Tibial artery (tissue), 4 donors: ENCODE measurements at regions not wholly inside any gene's neighbourhood (a gene's known extent, or its start where the extent isn't known, plus 50 kb on each side); places are given as distances from the start of the nearest gene placed in this dataset.

ENCODE experiments used
- DNase-seq, 2 donors: peaks; one replicate each; pipeline ENCODE4 v3.0.0-alpha.2; 2019
- H3K27ac ChIP-seq, 2 donors: fragments of 200-600 bp; sonication (generic) in 1 of 2; 1 replicate in 1 of 2; 2 replicates in 1 of 2; pipeline ENCODE4 v1.5.1; 2018 to 2019; ENCODE audit warnings: mild to moderate bottlenecking in 1 of 2
- H3K27me3 ChIP-seq, 2 donors: fragments of 200-600 bp; sonication (generic) in 1 of 2; one replicate each; pipeline versions ENCODE4 v1.5.1 to v1.6.0; 2016 to 2019
- H3K36me3 ChIP-seq, 3 donors: fragments of 200-600 bp; sonication (generic) in 2 of 3; one replicate each; pipeline ENCODE4 v1.5.1; 2016 to 2019; ENCODE audit warnings: mild to moderate bottlenecking in 2 of 3
- H3K4me1 ChIP-seq, 4 donors: fragments of 200-600 bp; sonication (generic) in 2 of 4; 1 replicate in 3 of 4; 2 replicates in 1 of 4; pipeline ENCODE4 v1.5.1; 2016 to 2019
- H3K4me3 ChIP-seq, 2 donors: fragments of 200-600 bp; sonication (generic) in 1 of 2; 1 replicate in 1 of 2; 2 replicates in 1 of 2; pipeline ENCODE4 v1.5.1; 2018 to 2019; ENCODE audit warnings: mild to moderate bottlenecking in 2 of 2
- H3K9me3 ChIP-seq, 3 donors: fragments of 200-600 bp; sonication (generic) in 1 of 3; one replicate each; pipeline ENCODE4 v1.5.1; 2016 to 2019
- CTCF ChIP-seq, 2 experiments: fragments of 200-600 bp in 1 of 2; fragments of 450-650 bp in 1 of 2; IDR thresholded peaks; one replicate each; pipeline ENCODE4 v1.5.1; 2017 to 2019; ENCODE audit warnings: antibody characterized with exemption in 2 of 2, mild to moderate bottlenecking in 1 of 2, moderate library complexity in 1 of 2
- intact Hi-C: fragments of 100-400 bp; cut with DNase I; formaldehyde crosslinking; loops from one replicate; pipeline ENCODE4 v1.15.0; 2023; ENCODE audit warnings: low total_unique reads

DNA sequence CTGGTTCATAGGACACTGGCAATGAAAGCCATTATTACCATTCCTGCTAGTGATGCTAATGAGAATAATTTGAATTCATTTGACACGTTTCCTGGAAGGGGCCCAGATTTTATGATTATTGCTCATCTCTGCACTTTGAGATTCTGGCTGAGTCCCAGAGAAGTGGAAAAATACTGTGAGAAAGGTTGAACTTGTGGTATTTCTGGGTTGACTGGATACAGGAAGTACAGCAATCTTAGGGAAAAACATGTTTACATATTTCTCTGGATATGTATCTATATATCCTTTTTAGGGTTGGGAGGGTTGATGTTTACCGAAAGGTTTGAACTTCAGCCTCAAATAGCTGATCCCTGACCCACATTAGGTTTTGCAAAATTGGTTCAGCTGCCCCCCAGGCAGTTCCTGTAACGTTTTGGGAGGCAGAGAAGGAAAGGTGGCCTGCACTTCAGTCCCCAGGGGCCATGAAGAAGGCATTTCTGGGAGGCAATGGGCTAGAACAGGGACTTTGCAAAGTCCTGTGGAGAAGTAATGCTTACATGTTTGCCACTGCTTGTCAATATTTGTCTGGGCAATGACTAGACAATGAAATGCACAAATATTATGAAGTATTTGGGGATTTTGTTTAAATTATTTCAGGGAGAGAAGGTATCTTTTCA is 253.7 kb upstream of the PITRM1 start:
- H3K36me3 ChIP-seq: no peaks in the 10 kb centered on the region
- peak overlapping the region in 1 of 2 donors; percentile 36 for H3K27ac ChIP-seq
- H3K4me3 ChIP-seq: no peak overlapping the region
- intact Hi-C loops: no loop called here
- no peaks in the 10 kb centered on the region for H3K9me3 ChIP-seq
- no peak for TF ChIP-seq CTCF (IDR thresholded peaks at IDR 0.05)
- H3K27me3 ChIP-seq: no peaks in the 10 kb centered on the region
- peaks cover 0 to 14% (median 9%) of the 10 kb centered on the region in 4 donors for H3K4me1 ChIP-seq
- DNase-seq: no peak

- no peak for DNase-seq
These were observed 253.1 kb upstream of the PITRM1 start for GRCh38 chr10:3425716-3426115.

DNA sequence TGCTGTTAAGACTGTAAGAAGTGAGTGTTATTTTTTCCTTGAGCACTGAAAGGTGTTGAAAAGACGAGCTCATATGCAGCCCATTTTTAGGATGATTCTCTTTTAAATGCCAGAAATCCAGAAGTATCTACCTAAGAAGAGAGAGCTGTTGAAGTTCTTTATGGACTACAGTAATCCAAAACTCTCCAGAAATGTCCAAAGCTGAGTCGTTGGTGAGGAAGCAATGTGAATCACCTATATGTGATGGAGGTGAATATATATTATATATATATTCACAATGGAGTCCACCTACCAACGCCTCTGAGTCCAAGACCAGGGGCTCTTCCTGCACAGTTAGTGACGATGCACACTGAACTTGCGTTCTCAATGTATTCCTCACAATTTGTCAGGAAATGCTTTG is 252.7 kb upstream of the PITRM1 start:
- intact Hi-C loops: no loop called here
- H3K36me3 ChIP-seq: no peaks in the 10 kb centered on the region
- no peaks in the 10 kb centered on the region for H3K27me3 ChIP-seq
- no peak for DNase-seq
- no peak overlapping the region for H3K4me3 ChIP-seq
- H3K27ac ChIP-seq: no peak overlapping the region
- peaks cover 0 to 14% (median 9%) of the 10 kb centered on the region in 4 donors for H3K4me1 ChIP-seq
- TF ChIP-seq CTCF (IDR thresholded peaks at IDR 0.05): no peak
- H3K9me3 ChIP-seq: no peaks in the 10 kb centered on the region

More at GRCh38 chr10:3425716-3426115, 253.1 kb upstream of the PITRM1 start:
- H3K36me3 ChIP-seq: no peaks in the 10 kb centered on the region
- no peak overlapping the region for H3K4me3 ChIP-seq
- peaks cover 0 to 14% (median 9%) of the 10 kb centered on the region in 4 donors for H3K4me1 ChIP-seq
- H3K27ac ChIP-seq: no peak overlapping the region
- H3K27me3 ChIP-seq: no peaks in the 10 kb centered on the region
- no peaks in the 10 kb centered on the region for H3K9me3 ChIP-seq
- intact Hi-C loops: no loop called here
- no peak for TF ChIP-seq CTCF (IDR thresholded peaks at IDR 0.05)

GRCh38 chr10:3424111-3424851 is 251.7 kb upstream of the PITRM1 start:
- Histone ChIP-seq H3K4me1 (peaks cover 0 to 14% (median 9%) of the 10 kb centered on the region in 4 donors), H3K27ac (no peak overlapping the region), H3K36me3 (no peaks in the 10 kb centered on the region), H3K9me3 (no peaks in the 10 kb centered on the region), H3K27me3 (no peaks in the 10 kb centered on the region), H3K4me3 (no peak overlapping the region)
- intact Hi-C loops: no loop called here
- no peak for TF ChIP-seq CTCF (IDR thresholded peaks at IDR 0.05)
- peak in 1 of 2 donors; percentile 47 for DNase-seq

DNA sequence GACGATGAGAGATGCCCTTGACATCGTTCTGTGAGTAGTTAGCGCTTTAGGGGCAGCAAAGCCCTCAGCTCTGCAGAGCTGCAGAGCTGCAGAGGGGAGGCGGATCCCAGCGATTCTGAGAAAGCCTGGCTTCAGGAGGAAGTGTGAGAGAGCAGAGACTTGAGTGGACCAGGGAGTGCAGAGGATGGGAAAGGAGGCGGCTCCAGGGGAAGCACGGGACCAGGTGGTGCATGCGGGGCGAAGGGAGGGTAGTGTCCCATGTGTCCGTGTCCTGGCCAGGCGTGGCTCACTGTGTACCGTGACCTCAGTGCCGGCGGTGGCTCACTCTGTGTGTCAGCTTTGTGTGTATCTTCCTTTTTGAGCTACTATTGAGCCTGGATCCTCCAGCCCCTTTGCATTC is 250.8 kb upstream of the PITRM1 start:
- intact Hi-C loops: no loop called here
- H3K27me3 ChIP-seq: no peaks in the 10 kb centered on the region
- no peak overlapping the region for H3K4me3 ChIP-seq
- peaks cover 0 to 22% (median 9%) of the 10 kb centered on the region in 4 donors for H3K4me1 ChIP-seq
- H3K9me3 ChIP-seq: no peaks in the 10 kb centered on the region
- no peak overlapping the region for H3K27ac ChIP-seq
- no peak for TF ChIP-seq CTCF (IDR thresholded peaks at IDR 0.05)
- H3K36me3 ChIP-seq: no peaks in the 10 kb centered on the region
- no peak for DNase-seq
